Stimulated activated CD4-positive, alpha-beta T cell treated with anti-CD3 and anti-CD28 coated beads, Interleukin-12 subunit alpha, Interleukin-12 subunit beta, amount 100 ng/mL, for 4 hours (primary cell): ENCODE measurements at regions not wholly inside any gene's neighbourhood (a gene's known extent, or its start where the extent isn't known, plus 50 kb on each side); places are given as distances from the start of the nearest gene placed in this dataset.
"Not testable (repeated sequence)": the region's sequence is repeated elsewhere in the genome, so short reads cannot be mapped to it uniquely, and the experiment has no call there.

Experiments
- DNase-seq: peaks from one replicate; pipeline ENCODE4 v3.0.0-alpha.2; 2020

- DNase-seq, result no peak
Measured at GRCh38 chr2:144630459-144631215, 110.7 kb upstream of the ZEB2 start.

DNA sequence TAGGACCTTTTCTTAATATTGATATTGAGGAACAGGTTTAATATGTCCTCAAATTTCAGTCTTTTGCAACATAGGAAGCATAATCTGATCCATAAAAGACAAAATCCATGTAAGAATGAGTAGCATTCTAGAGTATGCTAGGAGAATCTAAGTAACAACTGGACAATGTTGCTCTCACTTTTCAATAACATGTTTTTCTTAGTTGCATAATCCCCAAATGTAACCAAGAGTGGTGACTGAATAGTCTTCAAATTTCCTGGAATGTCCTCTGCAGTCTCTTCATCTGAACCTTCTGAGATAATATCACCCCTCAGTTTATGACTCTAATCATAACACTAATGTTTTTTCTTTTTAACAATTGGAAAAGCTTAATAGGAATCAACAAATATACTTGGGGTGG lies 110.0 kb upstream of the ZEB2 start:
- no peak for DNase-seq

DNA sequence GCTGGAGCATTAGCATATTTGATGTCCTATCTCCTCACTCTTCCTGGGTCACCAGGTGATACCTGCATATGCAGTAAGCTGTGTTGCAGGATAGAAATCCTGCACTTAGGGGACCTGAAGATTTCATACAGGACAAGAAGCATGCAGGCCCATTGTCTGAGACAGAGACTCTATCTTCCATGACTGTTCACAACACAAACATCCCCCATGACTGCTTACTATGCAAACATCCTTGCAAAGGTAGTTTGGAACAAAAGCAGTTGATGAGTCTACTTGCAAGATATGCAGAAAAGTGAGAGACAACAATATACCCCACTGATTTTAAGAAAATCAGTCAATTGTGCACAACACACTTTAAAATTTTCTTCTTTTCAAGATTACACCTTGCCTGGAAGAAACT lies 108.6 kb upstream of the ZEB2 start:
- no peak for DNase-seq

DNA sequence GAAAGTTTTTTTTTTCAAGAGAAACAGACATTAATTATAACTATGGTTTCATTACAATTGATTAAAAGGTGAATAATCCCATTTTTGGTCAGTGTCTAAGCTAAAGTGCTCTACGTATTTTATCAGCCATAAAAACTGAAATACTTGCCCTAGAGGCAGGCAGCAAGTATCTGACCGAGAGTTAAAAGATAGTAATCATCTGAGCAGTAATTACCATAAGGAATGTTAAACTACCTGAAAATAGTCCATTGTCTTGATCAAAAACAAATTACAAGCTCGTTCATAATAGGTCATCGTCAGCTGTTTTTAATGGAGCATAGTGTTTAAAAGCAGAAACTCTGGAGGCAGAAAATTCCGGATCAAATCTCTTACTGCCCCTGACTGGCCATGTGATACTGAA lies 105.7 kb upstream of the ZEB2 start:
- DNase-seq, result no peak

- no peak for DNase-seq
Measured at GRCh38 chr2:144625226-144625625, 105.3 kb upstream of the ZEB2 start.

- DNase-seq, result no peak
Measured at GRCh38 chr2:144624451-144624850, 104.5 kb upstream of the ZEB2 start.

GRCh38 chr2:144622373-144622772 lies 102.5 kb upstream of the ZEB2 start:
- DNase-seq, result not testable (repeated sequence)

GRCh38 chr2:144621266-144621665 lies 101.3 kb upstream of the ZEB2 start:
- no peak for DNase-seq

- no peak for DNase-seq
Measured at GRCh38 chr2:144619760-144620159, 99.8 kb upstream of the ZEB2 start.

GRCh38 chr2:144617171-144617570 lies 97.3 kb upstream of the ZEB2 start:
- DNase-seq, result not testable (repeated sequence)

DNA sequence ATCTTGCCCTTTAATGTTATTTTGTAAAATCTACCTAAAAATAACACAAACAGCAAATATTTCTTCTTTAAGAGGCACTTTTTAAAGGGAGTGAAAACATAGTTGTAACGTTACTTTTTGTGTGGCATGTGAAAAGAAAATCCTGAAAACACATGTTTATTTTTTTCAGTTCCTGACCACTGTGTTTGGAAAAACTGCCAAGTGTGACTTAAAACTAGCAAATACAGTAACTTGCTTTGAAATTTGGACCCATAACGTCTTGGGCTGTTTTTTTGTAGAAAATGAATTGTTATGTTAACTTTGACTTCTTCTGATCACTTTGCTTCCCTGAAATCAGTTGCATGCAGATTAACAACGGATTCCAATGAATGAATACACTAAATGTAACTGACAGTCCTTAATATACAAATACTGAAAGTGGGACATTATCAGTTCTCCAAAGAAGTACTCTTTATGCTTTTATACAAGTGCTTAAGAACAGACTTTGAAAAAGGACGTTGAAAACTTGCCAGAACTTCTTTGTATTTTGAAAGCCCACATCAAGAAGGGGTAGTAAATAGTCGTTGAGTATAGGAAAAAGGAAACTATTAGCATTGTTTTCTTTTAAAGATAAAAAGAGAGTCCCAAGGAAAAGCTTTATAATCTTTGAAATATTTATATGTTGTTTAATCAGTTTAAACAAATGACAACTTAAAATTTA lies 96.1 kb upstream of the ZEB2 start:
- DNase-seq, result no peak

- DNase-seq, result no peak
Measured at GRCh38 chr2:144607891-144608521, 88.1 kb upstream of the ZEB2 start.

DNA sequence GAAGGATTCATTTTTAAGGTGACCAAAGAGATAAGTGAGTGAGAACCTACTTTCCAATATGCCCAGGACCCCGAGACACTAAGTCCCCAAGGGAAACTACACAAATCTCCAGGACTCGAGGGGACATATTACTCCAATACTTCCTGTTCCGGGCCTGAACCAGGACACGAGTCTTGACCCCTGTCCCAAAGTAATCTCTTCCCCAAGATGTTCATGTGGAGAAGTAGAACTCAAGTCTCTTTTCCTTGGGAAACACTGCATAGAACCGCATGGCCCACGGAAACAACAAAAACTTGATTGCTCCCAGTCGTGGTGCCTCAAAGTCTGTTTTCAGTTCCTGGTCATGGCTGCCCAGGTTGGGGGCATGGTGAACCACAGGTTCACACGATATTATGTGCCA lies 87.2 kb upstream of the ZEB2 start:
- DNase-seq, result no peak

- DNase-seq, result no peak
Measured at GRCh38 chr2:144606466-144607095, 86.7 kb upstream of the ZEB2 start.

DNA sequence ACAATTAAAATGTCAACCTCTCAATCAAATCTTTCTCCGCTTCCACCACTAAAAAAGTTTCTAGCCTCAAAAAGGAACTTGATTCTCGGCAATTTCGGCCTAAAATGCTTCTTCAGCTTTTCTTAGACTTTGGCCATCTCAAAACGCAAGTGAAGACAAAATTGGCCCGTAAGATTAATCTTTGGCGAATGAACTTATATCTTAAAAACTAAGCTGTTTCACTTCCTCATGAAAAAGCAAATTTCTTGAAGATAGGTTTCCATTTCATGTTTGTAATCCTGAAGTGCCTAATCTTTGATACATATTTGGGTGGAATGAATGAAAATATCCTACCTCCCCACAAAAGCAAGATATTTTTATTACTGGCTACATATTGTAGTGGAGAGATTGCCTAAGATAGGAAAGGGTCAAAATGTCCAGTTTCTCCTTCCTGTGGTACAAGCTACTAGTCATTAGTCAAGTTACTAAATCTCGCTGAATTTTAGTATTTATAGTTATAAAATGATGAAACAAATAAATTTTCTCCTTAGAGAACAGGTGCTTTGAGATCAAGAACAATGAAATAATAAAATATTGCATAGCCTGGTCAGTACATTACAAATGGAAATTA lies 85.4 kb upstream of the ZEB2 start:
- no peak for DNase-seq

GRCh38 chr2:144603334-144603733 lies 83.4 kb upstream of the ZEB2 start:
- no peak for DNase-seq

GRCh38 chr2:144598906-144599305 lies 79.0 kb upstream of the ZEB2 start:
- DNase-seq, result no peak

GRCh38 chr2:144597894-144598593 lies 78.1 kb upstream of the ZEB2 start:
- no peak for DNase-seq

GRCh38 chr2:144597388-144597787 lies 77.5 kb upstream of the ZEB2 start:
- DNase-seq, result no peak

- no peak for DNase-seq
Measured at GRCh38 chr2:144596073-144596871, 76.4 kb upstream of the ZEB2 start.

DNA sequence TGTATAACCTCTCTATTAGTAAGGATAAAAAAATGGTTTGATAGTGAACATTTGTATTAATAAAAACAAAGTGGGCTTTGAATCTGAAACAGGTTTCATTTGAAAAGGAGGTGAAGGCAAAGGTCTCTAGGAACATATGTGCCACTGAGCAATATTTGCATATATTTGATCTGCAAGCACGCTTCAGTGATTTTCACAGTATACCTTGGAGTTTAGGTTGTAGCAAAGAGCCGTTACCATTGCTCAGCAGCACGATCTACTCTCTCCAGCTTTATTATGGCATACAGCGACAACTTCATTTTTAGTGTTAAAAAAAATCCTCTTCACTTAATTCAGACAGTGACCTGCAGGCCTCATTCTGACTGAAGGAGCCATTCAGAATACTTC lies 75.8 kb upstream of the ZEB2 start:
- DNase-seq, result no peak

GRCh38 chr2:144595279-144595678 lies 75.4 kb upstream of the ZEB2 start:
- no peak for DNase-seq
